ENCODE measurements at regions not wholly inside any gene's neighbourhood (a gene's known extent, or its start where the extent isn't known, plus 50 kb on each side); places are given as distances from the start of the nearest gene placed in this dataset.

DNA sequence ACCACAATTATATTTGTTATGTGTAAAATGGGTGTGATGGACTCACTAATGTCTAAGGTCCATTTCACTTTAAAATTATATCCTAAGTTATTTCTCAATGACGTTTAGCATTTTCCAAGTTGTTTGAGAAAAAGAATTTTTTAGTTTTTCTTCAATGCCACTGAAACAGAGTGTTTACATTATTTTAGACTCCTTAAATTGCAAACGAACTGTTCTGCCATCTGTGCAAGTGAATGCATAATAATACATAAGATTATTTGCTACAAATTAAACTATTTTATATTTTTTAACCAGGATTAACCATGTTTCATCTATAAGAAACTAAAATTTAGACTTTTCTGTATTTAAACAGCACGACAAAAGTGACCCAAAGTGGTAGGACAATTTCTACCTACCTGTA, 425.4 kb downstream of the NDFIP2 start:
- Histone ChIP-seq H3K36me3 (no peaks in the 10 kb centered on the region), H3K4me1 (ENCODE audit: insufficient read depth) (no peaks in the 10 kb centered on the region), H3K27ac (no peak overlapping the region), H3K9me3 (no peaks in the 10 kb centered on the region), H3K27me3 (peaks cover 3% of the 10 kb centered on the region), H3K4me3 (no peak overlapping the region)
- no peak for DNase-seq
- WGBS, 3 donors = 34 to 52% (median 39%) methylated on average over 3 of the region's 3 CpGs
- intact Hi-C loops (cut with DNase I) = no loop called here
- TF ChIP-seq EP300 (IDR thresholded peaks at IDR 0.05) = no peak
- no peak for TF ChIP-seq CTCF (IDR thresholded peaks at IDR 0.05)
- no peak for TF ChIP-seq POLR2A (IDR thresholded peaks at IDR 0.05)

DNA sequence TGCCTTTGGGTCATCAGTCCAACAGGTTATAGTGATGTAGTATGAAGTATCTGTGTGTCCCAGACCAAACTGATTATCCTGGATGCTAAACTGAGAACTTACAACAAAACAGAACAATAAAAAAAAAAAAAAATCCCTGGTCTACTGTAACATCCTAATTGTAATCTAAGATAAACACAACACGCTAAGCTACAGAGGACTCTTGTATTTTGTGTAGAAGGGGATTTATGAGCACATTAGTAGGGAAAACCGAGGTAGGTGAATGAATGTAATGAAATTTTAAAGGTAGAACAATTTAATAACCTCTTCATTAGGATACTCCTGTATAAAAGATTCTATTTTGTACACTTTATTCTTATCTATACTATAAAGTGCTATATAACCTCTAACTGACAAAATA, 424.1 kb downstream of the NDFIP2 start:
- Histone ChIP-seq H3K4me3 (no peak overlapping the region), H3K9me3 (no peaks in the 10 kb centered on the region), H3K27me3 (peaks cover 3% of the 10 kb centered on the region), H3K27ac (no peak overlapping the region), H3K36me3 (no peaks in the 10 kb centered on the region), H3K4me1 (ENCODE audit: insufficient read depth) (no peaks in the 10 kb centered on the region)
- TF ChIP-seq CTCF (IDR thresholded peaks at IDR 0.05) = no peak
- TF ChIP-seq EP300 (IDR thresholded peaks at IDR 0.05) = no peak
- no peak for TF ChIP-seq POLR2A (IDR thresholded peaks at IDR 0.05)
- 67 to 88% (median 72%) methylated on average over 2 of the region's 2 CpGs for WGBS, 3 donors
- no peak for DNase-seq
- intact Hi-C loops (cut with DNase I) = no loop called here

DNA sequence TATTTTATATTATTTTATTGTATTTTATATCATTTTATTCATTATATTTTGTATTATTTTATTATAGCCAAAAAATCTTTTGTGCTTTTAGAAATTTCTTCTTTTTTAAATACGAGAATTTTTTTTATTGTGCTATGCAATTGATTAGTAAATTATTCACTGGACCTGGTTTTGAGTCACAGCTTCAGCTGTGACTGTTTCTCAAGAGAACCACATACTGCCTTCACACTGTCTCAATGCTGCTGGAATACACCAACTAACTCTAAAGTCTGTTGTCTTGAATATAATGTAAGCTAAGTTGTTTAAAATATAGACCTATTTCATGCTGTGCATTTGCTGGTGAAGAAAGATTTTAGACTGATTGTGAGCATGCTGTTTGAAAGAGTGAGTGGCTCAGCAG, 423.6 kb downstream of the NDFIP2 start:
- no peak for DNase-seq
- Histone ChIP-seq H3K36me3 (no peaks in the 10 kb centered on the region), H3K9me3 (no peaks in the 10 kb centered on the region), H3K4me1 (ENCODE audit: insufficient read depth) (no peaks in the 10 kb centered on the region), H3K4me3 (no peak overlapping the region), H3K27ac (no peak overlapping the region), H3K27me3 (peaks cover 3% of the 10 kb centered on the region)
- intact Hi-C loops (cut with DNase I) = no loop called here
- TF ChIP-seq EP300 (IDR thresholded peaks at IDR 0.05) (no peak), CTCF (IDR thresholded peaks at IDR 0.05) (no peak), POLR2A (IDR thresholded peaks at IDR 0.05) (no peak)
- WGBS, 3 donors = 91 to 96% (median 92%) methylated on average over 1 of the region's 1 CpG

- H3K4me3 ChIP-seq = no peak overlapping the region
Observed at GRCh38 chr13:79901336-79901735, 420.4 kb downstream of the NDFIP2 start.

More at GRCh38 chr13:79901336-79901735, 420.4 kb downstream of the NDFIP2 start:
- Histone ChIP-seq H3K36me3 (no peaks in the 10 kb centered on the region), H3K9me3 (no peaks in the 10 kb centered on the region), H3K27me3 (peaks cover 3% of the 10 kb centered on the region), H3K4me1 (ENCODE audit: insufficient read depth) (no peaks in the 10 kb centered on the region), H3K27ac (no peak overlapping the region)
- TF ChIP-seq POLR2A (IDR thresholded peaks at IDR 0.05) (no peak), EP300 (IDR thresholded peaks at IDR 0.05) (no peak), CTCF (IDR thresholded peaks at IDR 0.05) (no peak)
- no peak for DNase-seq
- intact Hi-C loops (cut with DNase I) = no loop called here
- 90 to 94% (median 93%) methylated on average over 5 of the region's 5 CpGs for WGBS, 3 donors

Measured in ovary (tissue), 7 donors.